Esophagus squamous epithelium (tissue), 5 donors: ENCODE measurements at regions not wholly inside any gene's neighbourhood (a gene's known extent, or its start where the extent isn't known, plus 50 kb on each side); places are given as distances from the start of the nearest gene placed in this dataset.
A peak's percentile ranks its signal among the peaks of the same experiment; 100 is the strongest.

Experiments used
- DNase-seq: peaks from one replicate; lab custom pipeline; 2025; lab: John Stamatoyannopoulos, UW
- H3K27ac ChIP-seq, 4 donors: fragments of 200-600 bp; sonication (generic); one replicate each; pipeline ENCODE4 v1.5.1; 2016 to 2019; ENCODE audit warnings: mild to moderate bottlenecking in 1 of 4
- H3K27me3 ChIP-seq, 4 donors: fragments of 200-600 bp; sonication (generic); 1 replicate in 3 of 4; 2 replicates in 1 of 4; pipeline versions ENCODE4 v1.5.1 to v1.6.0; 2017 to 2021; ENCODE audit warnings: antibody characterized with exemption in 1 of 4
- H3K36me3 ChIP-seq, 3 donors: fragments of 200-600 bp; sonication (generic); one replicate each; pipeline ENCODE4 v1.5.1; 2016 to 2019
- H3K4me1 ChIP-seq, 3 donors: fragments of 200-600 bp; sonication (generic); one replicate each; pipeline ENCODE4 v1.5.1; 2017 to 2019
- H3K4me3 ChIP-seq, 4 donors: fragments of 200-600 bp; sonication (generic); 1 replicate in 3 of 4; 2 replicates in 1 of 4; pipeline ENCODE4 v1.5.1; 2016 to 2019; ENCODE audit warnings: mild to moderate bottlenecking in 2 of 4, moderate library complexity in 1 of 4
- H3K9me3 ChIP-seq, 3 donors: fragments of 200-600 bp; sonication (generic); one replicate each; pipeline ENCODE4 v1.5.1; 2016 to 2019
- CTCF ChIP-seq, 6 experiments: fragments of 450-650 bp in 4 of 6; fragments of 200-600 bp in 2 of 6; sonication (generic) in 2 of 6; IDR thresholded peaks; one replicate each; pipeline ENCODE4 v1.5.1; 2016 to 2019; ENCODE audit warnings: antibody characterized with exemption in 6 of 6, mild to moderate bottlenecking in 4 of 6, moderate library complexity in 4 of 6
- POLR2A ChIP-seq, 4 donors: fragments of 450-650 bp; IDR thresholded peaks; one replicate each; pipeline ENCODE4 v1.6.1; 2017; ENCODE audit warnings: antibody characterized with exemption in 4 of 4, mild to moderate bottlenecking in 4 of 4, moderate library complexity in 3 of 4
- WGBS, 2 donors: methylation state at CpG; one replicate each; pipeline ENCODE4 v1.1.5; 2018; 5-methylcytosine and 5-hydroxymethylcytosine counted together
- intact Hi-C: fragments of 100-400 bp; cut with DNase I; formaldehyde crosslinking; loops from one replicate; pipeline ENCODE4 v1.15.0; 2022
- donor health status: DM: yes; HTN: yes; CAD: no.

DNA sequence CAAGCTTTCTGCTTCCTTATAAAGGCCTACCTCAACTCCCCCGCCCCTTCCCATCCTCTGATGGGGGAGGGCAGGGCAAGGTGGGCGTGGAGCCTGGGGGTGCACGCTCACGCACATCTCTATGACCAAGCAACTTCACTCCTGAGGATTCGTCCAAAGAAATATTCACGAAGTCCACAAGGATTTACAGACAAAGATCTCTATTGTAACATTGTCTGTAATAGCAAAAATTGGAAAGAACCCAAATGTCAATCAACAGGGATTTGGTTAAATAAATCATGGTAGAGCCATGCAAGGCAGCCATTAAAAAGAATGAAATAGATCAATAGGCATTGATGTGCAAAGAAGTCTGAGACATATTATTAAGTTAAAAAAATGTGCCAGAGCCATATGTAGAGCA is 130.4 kb upstream of the AFDN start:
- WGBS, 2 donors = 65 to 72% methylated on average over 5 to 6 of the region's 6 CpGs
- H3K27ac ChIP-seq = peak overlapping the region in 1 of 4 donors; percentile 60
- no peak for DNase-seq
- no peaks in the 10 kb centered on the region for H3K36me3 ChIP-seq
- H3K4me1 ChIP-seq = peaks cover 0 to 22% (median 5%) of the 10 kb centered on the region in 3 donors
- peak overlapping the region in 2 of 4 donors; percentile 19 to 27 for H3K4me3 ChIP-seq
- intact Hi-C loops = no loop called here
- H3K27me3 ChIP-seq = peaks cover 0 to 9% (median 0%) of the 10 kb centered on the region in 4 donors
- TF ChIP-seq CTCF (IDR thresholded peaks at IDR 0.05) (no peak), POLR2A (IDR thresholded peaks at IDR 0.05) (no peak)
- H3K9me3 ChIP-seq = no peaks in the 10 kb centered on the region

DNA sequence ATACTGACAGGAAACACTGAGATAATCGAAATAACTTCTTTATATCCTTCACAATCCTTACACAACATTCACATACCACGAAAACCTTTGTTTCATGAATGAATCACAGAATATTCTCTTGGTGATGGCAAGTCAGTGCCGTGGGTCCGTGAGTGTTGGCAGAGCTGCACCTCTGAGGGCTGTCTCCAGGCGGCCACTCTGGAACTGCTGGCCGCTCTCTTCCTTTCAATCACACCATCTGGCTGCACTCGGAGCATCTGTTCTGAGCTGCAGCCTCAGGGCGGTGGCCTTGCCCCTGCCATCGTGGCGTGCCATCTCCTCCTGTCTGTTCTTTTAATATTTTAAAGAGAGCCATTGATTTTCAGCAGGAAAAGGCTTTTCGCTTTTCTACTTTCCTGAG is 129.4 kb upstream of the AFDN start:
- 59 to 65% methylated on average over 8 to 11 of the region's 11 CpGs for WGBS, 2 donors
- TF ChIP-seq POLR2A (IDR thresholded peaks at IDR 0.05) (no peak), CTCF (IDR thresholded peaks at IDR 0.05) (peak in 1 of 6 experiments; percentile 19)
- Histone ChIP-seq H3K9me3 (no peaks in the 10 kb centered on the region), H3K4me1 (peaks cover 0 to 22% (median 5%) of the 10 kb centered on the region in 3 donors), H3K27ac (peak overlapping the region in 2 of 4 donors; percentile 10 to 60), H3K36me3 (no peaks in the 10 kb centered on the region), H3K4me3 (no peak overlapping the region), H3K27me3 (peaks cover 0 to 9% (median 0%) of the 10 kb centered on the region in 4 donors)
- DNase-seq = no peak
- intact Hi-C loops = no loop called here

- Histone ChIP-seq H3K27ac (peak overlapping the region in 3 of 4 donors; percentile 68 to 88 (median 81)), H3K36me3 (no peaks in the 10 kb centered on the region), H3K9me3 (no peaks in the 10 kb centered on the region), H3K4me1 (peaks cover 0 to 22% (median 5%) of the 10 kb centered on the region in 3 donors), H3K27me3 (peaks cover 0 to 9% (median 0%) of the 10 kb centered on the region in 4 donors), H3K4me3 (no peak overlapping the region)
- 100% methylated on average over 2 to 3 of the region's 12 CpGs for WGBS, 2 donors
- no peak for TF ChIP-seq CTCF (IDR thresholded peaks at IDR 0.05)
- no peak for TF ChIP-seq POLR2A (IDR thresholded peaks at IDR 0.05)
- DNase-seq = no peak
- intact Hi-C loops = no loop called here
Measured at GRCh38 chr6:167698540-167698939, 128.2 kb upstream of the AFDN start.

DNA sequence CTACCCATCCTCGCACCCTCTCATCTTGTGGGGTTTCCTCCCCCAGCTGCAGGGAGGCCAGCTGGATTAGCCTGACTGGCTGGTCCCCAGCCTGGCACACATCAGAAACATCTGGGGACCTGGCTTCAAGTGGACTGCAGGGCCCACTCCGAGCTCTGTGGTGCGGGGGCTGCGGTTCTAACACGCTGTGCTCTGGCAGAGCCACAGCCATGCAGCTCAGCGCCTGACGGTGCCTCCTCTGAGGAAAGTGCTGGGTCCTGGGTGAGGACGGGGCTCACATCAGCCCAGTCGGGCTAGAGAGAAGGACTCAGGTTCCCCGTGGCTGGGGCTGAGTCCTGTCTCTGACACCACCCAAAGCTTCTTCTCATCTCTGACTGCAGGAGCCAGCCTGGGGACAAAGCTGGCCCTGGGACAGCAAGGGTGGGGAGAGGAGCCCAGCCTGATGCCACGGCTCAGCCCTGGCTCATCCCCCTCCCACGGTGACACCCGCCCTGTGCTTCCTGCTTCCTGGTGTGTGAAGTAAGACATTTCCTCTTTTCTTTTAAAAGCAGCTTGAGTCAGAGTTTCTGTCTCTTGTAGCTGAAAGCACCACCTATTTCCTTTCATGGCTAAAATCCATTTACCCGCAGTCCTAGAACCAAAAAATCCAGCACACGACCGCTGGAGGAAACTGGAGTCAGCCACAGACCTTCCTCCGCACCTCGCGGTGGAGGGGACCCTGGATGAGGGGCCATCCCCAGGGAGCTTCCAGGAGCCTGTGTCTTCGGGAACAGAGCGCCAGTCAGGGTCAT is 127.4 kb upstream of the AFDN start:
- peaks cover 0 to 9% (median 0%) of the 10 kb centered on the region in 4 donors for H3K27me3 ChIP-seq
- H3K27ac ChIP-seq = peak overlapping the region; percentile 68 to 88 (median 82)
- no peaks in the 10 kb centered on the region for H3K9me3 ChIP-seq
- H3K4me3 ChIP-seq = peak overlapping the region in 2 of 4 donors; percentile 7 to 23
- peaks cover 0 to 22% (median 5%) of the 10 kb centered on the region in 3 donors for H3K4me1 ChIP-seq
- DNase-seq = peak; percentile 15
- H3K36me3 ChIP-seq = no peaks in the 10 kb centered on the region
- intact Hi-C loops = no loop called here
- WGBS, 2 donors = 53% methylated on average over 15 to 19 of the region's 21 CpGs
- no peak for TF ChIP-seq CTCF (IDR thresholded peaks at IDR 0.05)
- no peak for TF ChIP-seq POLR2A (IDR thresholded peaks at IDR 0.05)

- H3K27ac ChIP-seq = peak overlapping the region; percentile 15 to 88 (median 74)
- H3K36me3 ChIP-seq = no peaks in the 10 kb centered on the region
- no peak for DNase-seq
- H3K4me3 ChIP-seq = no peak overlapping the region
- H3K4me1 ChIP-seq = peaks cover 0 to 22% (median 5%) of the 10 kb centered on the region in 3 donors
- H3K9me3 ChIP-seq = no peaks in the 10 kb centered on the region
- intact Hi-C loops = no loop called here
- WGBS, 2 donors = 76 to 77% methylated on average over 8 of the region's 8 CpGs
- no peak for TF ChIP-seq POLR2A (IDR thresholded peaks at IDR 0.05)
- TF ChIP-seq CTCF (IDR thresholded peaks at IDR 0.05) = no peak
- peaks cover 0 to 9% (median 0%) of the 10 kb centered on the region in 4 donors for H3K27me3 ChIP-seq
Measured at GRCh38 chr6:167700199-167700598, 126.5 kb upstream of the AFDN start.
